Activated T-cell treated with anti-CD3 and anti-CD28 coated beads, Interleukin-2, amount 50 U/mL, for 24 hours (primary cell): ENCODE measurements at regions not wholly inside any gene's neighbourhood (a gene's known extent, or its start where the extent isn't known, plus 50 kb on each side); places are given as distances from the start of the nearest gene placed in this dataset.

Source experiments
- DNase-seq: peaks from one replicate; pipeline ENCODE4 v3.0.0-alpha.2; 2020
- H3K27ac Mint-ChIP-seq: 2 replicates; pipeline ENCODE4 v1.8.0; 2020; ENCODE audit warnings: mild to moderate bottlenecking, mixed read lengths
- H3K27me3 Mint-ChIP-seq: 2 replicates; pipeline ENCODE4 v1.8.0; 2020; ENCODE audit warnings: mixed read lengths
- H3K36me3 Mint-ChIP-seq: 2 replicates; pipeline ENCODE4 v1.8.0; 2020; ENCODE audit warnings: low read depth, mixed read lengths
- H3K4me1 Mint-ChIP-seq: 2 replicates; pipeline ENCODE4 v1.8.0; 2020; ENCODE audit warnings: low read depth, mixed read lengths
- H3K4me3 Mint-ChIP-seq: 2 replicates; pipeline ENCODE4 v1.8.0; 2020; ENCODE audit warnings: mild to moderate bottlenecking, moderate library complexity, mixed read lengths
- H3K9me3 Mint-ChIP-seq: 2 replicates; pipeline ENCODE4 v1.8.0; 2020; ENCODE audit warnings: mixed read lengths

DNA sequence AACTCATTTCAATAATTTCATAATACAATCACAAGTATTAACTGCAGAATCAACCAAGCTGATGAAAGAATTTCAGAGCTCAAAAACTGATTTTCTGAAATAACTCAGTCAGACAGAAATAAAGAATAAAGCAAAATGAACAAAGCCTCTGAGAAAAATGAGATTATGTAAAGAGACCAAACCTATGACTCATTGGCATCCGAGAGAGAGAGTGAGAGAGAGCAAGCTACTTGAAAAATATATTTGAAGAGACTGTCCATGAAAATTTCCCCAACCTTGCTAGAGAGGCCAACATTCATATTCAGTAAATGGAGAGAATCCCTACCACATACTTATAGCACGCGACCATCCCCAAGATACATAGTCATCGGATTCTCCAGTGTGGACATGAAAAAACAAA is 1376.4 kb downstream of the CDH11 start:
- no peaks in the 10 kb centered on the region for H3K4me1 Mint-ChIP-seq
- H3K27ac Mint-ChIP-seq, result no peak overlapping the region
- H3K4me3 Mint-ChIP-seq, result no peak overlapping the region
- no peaks in the 10 kb centered on the region for H3K27me3 Mint-ChIP-seq
- DNase-seq, result no peak
- H3K36me3 Mint-ChIP-seq, result no peaks in the 10 kb centered on the region
- H3K9me3 Mint-ChIP-seq, result peaks cover 30% of the 10 kb centered on the region

DNA sequence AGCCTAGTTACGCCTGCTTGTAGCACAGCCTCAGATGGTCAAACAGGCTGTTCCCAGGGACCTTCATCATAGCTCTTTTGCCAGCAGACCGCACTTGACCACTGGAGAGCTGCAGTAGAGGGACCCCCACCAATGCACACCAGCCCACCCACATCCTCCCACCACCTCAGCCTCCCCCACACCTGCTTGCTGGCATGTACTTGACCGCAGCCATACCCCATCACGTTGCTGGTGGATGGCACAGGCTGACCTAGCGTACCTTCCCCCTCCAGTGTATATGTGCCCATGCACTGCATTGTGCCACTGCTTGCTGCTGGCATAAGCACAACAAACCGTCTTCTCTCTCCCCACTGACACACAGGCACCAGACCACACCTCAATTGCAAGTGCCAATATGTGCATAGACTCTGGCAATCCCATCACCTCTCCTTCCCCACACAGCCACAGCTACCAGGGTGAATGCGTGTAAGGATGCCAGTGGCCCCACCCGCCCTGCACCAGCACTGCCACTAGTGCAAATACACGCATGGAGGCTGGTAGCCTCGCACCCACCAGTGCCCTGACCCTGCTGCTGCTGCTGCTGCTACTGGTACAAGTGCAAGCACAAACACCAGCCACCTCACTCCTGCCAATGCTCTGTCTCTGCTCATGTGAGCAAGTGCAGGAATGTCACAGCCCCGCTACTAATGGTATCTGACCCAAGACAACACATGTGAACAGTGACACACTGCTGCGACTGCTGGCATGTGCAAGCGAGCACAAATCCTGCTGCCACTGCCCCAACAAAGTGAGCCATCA is 1377.6 kb downstream of the CDH11 start:
- no peaks in the 10 kb centered on the region for H3K27me3 Mint-ChIP-seq
- H3K4me1 Mint-ChIP-seq, result no peaks in the 10 kb centered on the region
- H3K9me3 Mint-ChIP-seq, result peaks cover 26% of the 10 kb centered on the region
- no peak overlapping the region for H3K4me3 Mint-ChIP-seq
- no peak for DNase-seq
- no peak overlapping the region for H3K27ac Mint-ChIP-seq
- H3K36me3 Mint-ChIP-seq, result no peaks in the 10 kb centered on the region

DNA sequence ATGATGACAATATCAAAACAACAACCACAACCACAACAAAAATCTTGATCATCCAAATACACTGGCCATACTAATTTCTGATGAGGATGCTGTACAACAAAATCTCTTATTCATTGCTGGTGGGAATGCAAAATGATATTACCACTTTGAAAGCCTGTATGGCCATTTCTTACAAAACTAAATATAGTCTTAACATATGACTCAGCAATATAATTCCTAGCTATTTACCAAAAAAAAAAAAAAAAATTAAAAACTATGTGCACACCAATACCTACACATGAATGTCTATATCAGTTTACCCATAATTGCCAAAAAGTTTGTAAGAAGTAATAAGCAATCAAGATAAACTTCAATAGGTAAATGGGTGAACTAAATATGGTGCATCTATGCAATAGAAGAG is 1379.7 kb downstream of the CDH11 start:
- no peaks in the 10 kb centered on the region for H3K4me1 Mint-ChIP-seq
- H3K4me3 Mint-ChIP-seq, result no peak overlapping the region
- no peaks in the 10 kb centered on the region for H3K27me3 Mint-ChIP-seq
- no peak for DNase-seq
- H3K27ac Mint-ChIP-seq, result no peak overlapping the region
- H3K9me3 Mint-ChIP-seq, result peaks cover 24% of the 10 kb centered on the region
- no peaks in the 10 kb centered on the region for H3K36me3 Mint-ChIP-seq

DNA sequence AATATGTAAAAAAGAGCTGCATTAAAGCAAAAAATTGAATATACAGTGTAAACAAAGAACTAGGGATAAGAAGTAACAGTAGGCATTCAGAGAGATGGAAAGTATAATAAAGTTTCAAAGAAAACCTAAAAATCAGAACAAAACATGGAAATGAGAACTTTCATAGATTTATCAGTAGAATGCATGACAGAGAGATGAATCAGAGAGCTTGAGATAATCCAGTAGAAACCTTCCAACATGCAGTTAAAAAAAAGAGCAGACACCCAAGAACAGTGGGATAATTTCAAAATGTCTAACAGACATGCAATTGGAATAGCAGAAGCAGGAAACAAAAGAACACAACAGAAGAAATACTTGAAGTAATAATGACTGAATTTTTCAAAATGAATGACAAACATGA is 1384.2 kb downstream of the CDH11 start:
- Mint-ChIP-seq H3K27ac (no peak overlapping the region), H3K27me3 (no peaks in the 10 kb centered on the region), H3K9me3 (peaks cover 19% of the 10 kb centered on the region), H3K4me3 (no peak overlapping the region), H3K4me1 (no peaks in the 10 kb centered on the region), H3K36me3 (no peaks in the 10 kb centered on the region)
- no peak for DNase-seq

DNA sequence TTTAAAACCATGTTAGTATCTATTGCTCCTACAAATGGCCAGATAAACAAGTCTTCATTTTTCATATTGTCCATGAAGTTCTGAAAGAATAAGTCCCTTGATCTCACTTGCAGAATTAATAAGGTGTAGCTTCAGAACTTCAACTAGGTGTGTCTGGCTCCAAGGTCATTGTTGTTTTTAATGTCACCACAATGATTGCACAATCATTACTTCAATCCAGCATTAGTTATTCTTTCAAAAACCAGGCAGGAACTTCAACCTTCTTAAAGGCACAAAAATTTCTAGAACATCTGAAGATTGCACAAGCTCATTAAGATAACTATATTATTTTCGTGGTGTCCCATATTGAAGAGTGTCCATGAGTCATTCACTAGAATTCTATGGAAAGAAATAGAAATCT is 1386.4 kb downstream of the CDH11 start:
- H3K4me1 Mint-ChIP-seq, result no peaks in the 10 kb centered on the region
- H3K36me3 Mint-ChIP-seq, result no peaks in the 10 kb centered on the region
- no peak overlapping the region for H3K4me3 Mint-ChIP-seq
- H3K9me3 Mint-ChIP-seq, result peaks cover 24% of the 10 kb centered on the region
- no peaks in the 10 kb centered on the region for H3K27me3 Mint-ChIP-seq
- H3K27ac Mint-ChIP-seq, result no peak overlapping the region
- no peak for DNase-seq

DNA sequence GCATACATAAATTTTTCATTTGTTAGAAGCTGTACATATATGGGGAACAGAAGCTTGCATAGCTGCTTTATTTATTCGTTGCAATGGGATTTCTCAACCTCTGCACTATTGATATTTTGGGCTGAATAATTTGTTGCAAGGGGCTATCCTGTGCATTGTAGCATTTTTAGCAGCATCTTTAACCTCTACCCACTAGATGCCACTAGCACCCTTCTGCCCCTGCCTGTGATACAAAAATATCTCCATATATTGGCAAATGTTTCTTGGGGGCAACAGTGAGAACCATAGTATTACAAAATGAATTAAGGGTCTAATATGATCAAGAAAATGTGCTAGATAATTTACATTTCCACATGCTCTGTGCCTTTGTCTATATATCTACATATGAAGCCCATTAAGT is 1401.0 kb downstream of the CDH11 start:
- Mint-ChIP-seq H3K36me3 (no peaks in the 10 kb centered on the region), H3K9me3 (peaks cover 35% of the 10 kb centered on the region)

DNA sequence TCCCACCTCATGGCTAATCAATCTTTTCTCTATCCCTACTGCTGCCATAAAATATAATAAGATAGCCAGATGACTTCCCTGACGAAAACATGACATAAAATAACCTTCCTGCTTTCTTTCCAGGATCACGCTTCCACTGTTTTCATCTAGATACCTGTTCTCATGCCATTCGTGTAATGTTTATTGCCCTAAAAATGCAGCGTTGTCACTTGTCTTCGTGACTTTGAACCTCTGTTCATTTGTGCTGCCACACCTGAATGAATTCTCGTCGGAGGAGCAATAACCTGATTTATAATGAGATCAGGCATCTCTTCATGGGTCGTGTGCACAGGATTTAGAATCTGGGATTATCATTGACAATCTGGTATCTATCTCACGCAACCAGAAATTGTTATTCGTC is 1401.9 kb downstream of the CDH11 start:
- H3K4me1 Mint-ChIP-seq, result no peaks in the 10 kb centered on the region
- no peak overlapping the region for H3K27ac Mint-ChIP-seq
- no peak overlapping the region for H3K4me3 Mint-ChIP-seq
- no peaks in the 10 kb centered on the region for H3K36me3 Mint-ChIP-seq
- peaks cover 40% of the 10 kb centered on the region for H3K9me3 Mint-ChIP-seq
- no peaks in the 10 kb centered on the region for H3K27me3 Mint-ChIP-seq
- no peak for DNase-seq

More for the DNA sequence above, 1401.0 kb downstream of the CDH11 start:
- no peaks in the 10 kb centered on the region for H3K4me1 Mint-ChIP-seq
- no peak overlapping the region for H3K4me3 Mint-ChIP-seq
- DNase-seq, result no peak
- no peaks in the 10 kb centered on the region for H3K27me3 Mint-ChIP-seq
- H3K27ac Mint-ChIP-seq, result no peak overlapping the region

DNA sequence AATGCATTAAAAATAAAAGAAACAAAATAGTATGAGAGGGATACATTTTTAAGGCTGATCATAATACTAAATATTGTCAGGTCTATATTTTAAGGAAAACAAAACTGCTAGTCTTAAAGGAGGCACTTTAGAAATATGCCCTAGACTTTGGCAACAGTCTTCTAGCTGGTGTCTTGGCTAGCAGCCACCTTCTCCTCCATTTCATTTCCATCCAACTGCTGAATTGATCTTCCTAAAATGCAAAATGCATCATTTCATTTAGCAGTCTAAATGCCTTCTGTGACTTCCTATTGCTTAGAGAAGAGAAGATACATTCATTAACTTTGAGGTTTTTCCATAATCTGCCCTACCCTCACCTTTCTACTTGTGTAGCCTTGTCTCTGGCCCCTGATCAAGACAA is 1404.1 kb downstream of the CDH11 start:
- Mint-ChIP-seq H3K9me3 (peaks cover 35% of the 10 kb centered on the region), H3K4me1 (no peaks in the 10 kb centered on the region), H3K4me3 (no peak overlapping the region), H3K27me3 (no peaks in the 10 kb centered on the region), H3K36me3 (no peaks in the 10 kb centered on the region), H3K27ac (no peak overlapping the region)
- no peak for DNase-seq

DNA sequence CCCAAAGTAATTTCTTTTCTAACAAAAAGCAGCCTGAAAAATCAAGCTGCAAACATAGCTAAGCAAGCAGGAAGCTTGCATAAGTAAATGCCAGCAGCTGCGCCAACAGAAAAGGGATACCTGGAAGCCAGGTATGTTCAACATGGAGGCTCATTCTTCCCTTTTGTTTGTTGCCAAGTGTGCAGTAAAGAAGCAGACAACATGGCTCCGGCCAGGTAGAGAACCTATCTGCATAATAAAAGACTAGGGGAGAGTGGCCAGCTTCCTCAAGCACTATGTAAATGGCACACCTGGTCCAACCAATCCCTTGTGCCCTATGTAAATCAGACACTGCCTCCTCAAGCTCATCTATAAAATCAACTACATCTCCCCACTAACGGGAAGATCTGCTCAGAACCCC is 1407.0 kb downstream of the CDH11 start:
- H3K36me3 Mint-ChIP-seq, result no peaks in the 10 kb centered on the region
- H3K27me3 Mint-ChIP-seq, result no peaks in the 10 kb centered on the region
- H3K4me3 Mint-ChIP-seq, result no peak overlapping the region
- no peaks in the 10 kb centered on the region for H3K4me1 Mint-ChIP-seq
- no peak overlapping the region for H3K27ac Mint-ChIP-seq
- peaks cover 21% of the 10 kb centered on the region for H3K9me3 Mint-ChIP-seq
- no peak for DNase-seq

DNA sequence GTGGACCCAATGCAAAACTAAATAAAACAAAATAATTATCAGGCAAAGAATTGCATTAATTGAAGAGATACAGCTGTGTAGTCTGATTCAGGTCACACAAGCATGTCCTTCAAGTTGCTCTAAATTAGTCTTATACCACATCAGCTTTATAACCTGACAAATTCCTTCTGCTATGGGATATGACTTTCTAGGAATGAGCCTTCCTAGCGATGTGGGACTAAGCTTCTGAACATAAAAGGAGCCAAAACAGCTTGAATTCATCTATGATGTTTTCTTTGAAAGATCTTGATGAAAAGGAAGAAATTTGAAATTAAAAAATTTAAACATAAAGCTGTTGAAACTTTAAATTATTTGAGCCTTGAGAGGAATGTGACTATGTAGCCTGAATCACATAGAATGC is 1409.1 kb downstream of the CDH11 start:
- no peaks in the 10 kb centered on the region for H3K27me3 Mint-ChIP-seq
- H3K9me3 Mint-ChIP-seq, result peaks cover 22% of the 10 kb centered on the region
- DNase-seq, result no peak
- no peaks in the 10 kb centered on the region for H3K36me3 Mint-ChIP-seq
- H3K4me3 Mint-ChIP-seq, result no peak overlapping the region
- H3K4me1 Mint-ChIP-seq, result no peaks in the 10 kb centered on the region
- no peak overlapping the region for H3K27ac Mint-ChIP-seq

DNA sequence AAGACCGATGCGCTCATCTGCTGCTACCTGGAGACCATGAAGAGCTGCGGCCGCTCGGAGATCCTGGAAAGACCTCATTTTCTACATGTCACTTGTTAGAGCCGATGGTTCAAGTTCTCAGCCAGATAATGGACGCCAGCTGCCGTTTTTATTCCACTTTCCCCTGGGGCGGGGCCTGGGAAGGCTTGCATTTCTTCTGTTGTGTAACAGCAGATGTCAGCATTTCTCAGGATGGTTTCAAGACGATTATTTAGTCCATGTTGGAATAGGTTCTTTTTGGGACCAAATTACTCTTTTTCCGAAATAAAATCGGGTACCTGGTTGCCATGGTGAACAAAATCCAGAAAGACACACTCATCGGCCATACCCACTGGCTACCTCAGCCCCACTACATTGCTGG is 1418.3 kb downstream of the CDH11 start:
- Mint-ChIP-seq H3K4me3 (no peak overlapping the region), H3K36me3 (no peaks in the 10 kb centered on the region), H3K27ac (no peak overlapping the region), H3K4me1 (no peaks in the 10 kb centered on the region), H3K9me3 (peaks cover 44% of the 10 kb centered on the region), H3K27me3 (no peaks in the 10 kb centered on the region)
- no peak for DNase-seq

DNA sequence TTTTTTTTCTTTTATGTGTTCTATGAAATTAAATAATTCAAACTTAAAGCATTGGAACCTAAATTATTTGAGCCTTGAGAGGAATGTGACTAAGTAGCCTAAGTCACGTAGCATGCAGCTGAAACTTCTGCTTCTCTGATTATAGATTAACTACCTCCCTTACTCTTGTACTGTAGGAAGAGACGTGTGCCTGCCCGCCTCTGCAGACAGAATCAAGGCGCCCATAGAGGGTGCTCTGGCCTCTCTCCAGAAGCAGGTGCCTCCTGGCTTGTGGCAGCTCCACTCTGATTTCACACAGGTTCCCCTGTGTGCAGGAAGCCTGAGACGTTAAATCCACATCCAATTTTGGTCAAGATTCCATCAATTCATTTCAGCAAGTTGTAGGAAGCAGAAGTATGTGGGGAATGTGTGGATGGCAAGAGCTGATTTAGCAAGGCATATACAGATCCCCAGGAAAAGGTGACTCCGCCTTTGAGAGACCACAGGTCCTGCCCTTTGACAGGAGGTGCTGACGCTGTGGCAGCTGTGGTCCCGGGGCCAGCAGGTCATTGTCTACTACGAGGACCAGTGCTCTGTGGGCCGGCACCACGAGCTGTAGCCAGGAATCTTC is 1418.8 kb downstream of the CDH11 start:
- H3K4me3 Mint-ChIP-seq, result no peak overlapping the region
- H3K27ac Mint-ChIP-seq, result no peak overlapping the region
- no peaks in the 10 kb centered on the region for H3K36me3 Mint-ChIP-seq
- no peaks in the 10 kb centered on the region for H3K4me1 Mint-ChIP-seq
- DNase-seq, result no peak
- H3K27me3 Mint-ChIP-seq, result no peaks in the 10 kb centered on the region
- peaks cover 43% of the 10 kb centered on the region for H3K9me3 Mint-ChIP-seq

DNA sequence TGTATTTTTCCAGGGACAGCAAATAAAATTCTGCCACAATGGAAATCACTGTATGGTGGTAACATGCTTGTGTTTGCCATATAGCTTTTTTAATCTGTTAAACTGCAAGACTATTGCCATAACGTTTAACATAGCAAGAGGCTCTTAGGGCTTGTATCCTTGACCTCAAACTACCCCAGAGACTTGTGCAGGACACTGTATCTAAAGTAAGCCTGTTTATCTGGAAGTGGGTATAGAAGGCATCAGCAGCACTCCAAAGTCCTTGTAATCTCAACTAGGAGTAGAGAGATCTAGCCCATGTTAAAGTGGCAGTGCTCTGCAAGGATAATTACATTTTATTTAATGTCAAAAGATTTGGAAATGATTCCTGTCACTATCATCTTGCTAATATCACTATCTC is 1424.1 kb downstream of the CDH11 start:
- Mint-ChIP-seq H3K4me3 (no peak overlapping the region), H3K27me3 (no peaks in the 10 kb centered on the region), H3K9me3 (peaks cover 34% of the 10 kb centered on the region), H3K4me1 (no peaks in the 10 kb centered on the region), H3K27ac (no peak overlapping the region), H3K36me3 (no peaks in the 10 kb centered on the region)
- no peak for DNase-seq

DNA sequence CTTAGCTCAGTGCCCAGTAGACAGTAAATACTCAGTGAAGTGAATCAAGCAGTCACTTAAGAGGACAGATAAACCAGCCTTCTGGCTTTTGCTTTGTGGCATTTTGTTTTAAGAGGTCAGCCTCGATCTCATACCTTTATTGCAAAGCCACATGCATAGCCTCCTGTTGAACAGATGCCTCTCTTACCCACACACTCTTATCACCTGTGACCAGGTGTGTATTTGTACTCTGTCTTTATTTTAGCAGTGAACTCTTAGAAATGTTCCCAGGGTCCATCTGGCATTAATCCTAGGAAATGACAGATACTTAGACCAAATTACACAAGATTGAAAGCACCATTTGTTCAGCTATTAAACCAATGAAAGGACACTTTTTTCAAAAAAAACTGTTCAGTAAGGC is 1426.5 kb downstream of the CDH11 start:
- H3K27me3 Mint-ChIP-seq, result no peaks in the 10 kb centered on the region
- no peaks in the 10 kb centered on the region for H3K36me3 Mint-ChIP-seq

DNA sequence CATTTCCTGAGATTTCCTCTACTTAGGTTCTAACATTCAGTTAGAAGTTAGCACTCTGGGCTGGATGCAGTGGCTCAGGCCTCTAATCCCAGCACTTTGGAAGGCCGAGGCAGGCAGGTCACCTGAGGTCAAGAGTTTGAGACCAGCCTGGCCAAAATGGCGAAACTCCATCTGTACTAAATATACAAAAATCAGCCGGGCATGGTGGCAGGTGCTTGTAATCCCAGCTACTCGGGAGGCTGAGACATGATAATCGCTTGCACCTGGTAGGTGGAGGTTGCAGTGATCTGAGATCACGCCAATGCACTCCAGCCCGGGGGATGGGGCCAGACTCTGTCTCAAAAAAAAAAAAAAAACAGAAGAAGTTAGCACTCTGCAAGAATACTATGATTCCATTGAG is 1430.9 kb downstream of the CDH11 start:
- H3K4me1 Mint-ChIP-seq, result no peaks in the 10 kb centered on the region
- H3K36me3 Mint-ChIP-seq, result no peaks in the 10 kb centered on the region
- H3K9me3 Mint-ChIP-seq, result peaks cover 37% of the 10 kb centered on the region
- no peak overlapping the region for H3K27ac Mint-ChIP-seq
- H3K4me3 Mint-ChIP-seq, result no peak overlapping the region
- H3K27me3 Mint-ChIP-seq, result no peaks in the 10 kb centered on the region
- DNase-seq, result no peak

More for the DNA sequence above, 1426.5 kb downstream of the CDH11 start:
- no peak overlapping the region for H3K4me3 Mint-ChIP-seq
- peaks cover 29% of the 10 kb centered on the region for H3K9me3 Mint-ChIP-seq
- no peak for DNase-seq
- H3K4me1 Mint-ChIP-seq, result no peaks in the 10 kb centered on the region
- no peak overlapping the region for H3K27ac Mint-ChIP-seq
